GM21723 (cell line): ENCODE measurements at regions not wholly inside any gene's neighbourhood (a gene's known extent, or its start where the extent isn't known, plus 50 kb on each side); places are given as distances from the start of the nearest gene placed in this dataset.

ENCODE experiments used
- ATAC-seq: cut with Tn5 transposase; IDR thresholded peaks from one replicate; pipeline ENCODE4 v1.9.1; 2021; ENCODE audit warnings: mild to moderate bottlenecking, moderate library complexity; ENCODE audit not compliant: unreplicated experiment

GRCh38 chr3:3745693-3746092, 53.5 kb upstream of the LRRN1 start:
- no peak for ATAC-seq

GRCh38 chr3:3744826-3745225, 54.4 kb upstream of the LRRN1 start:
- peak; percentile 55 for ATAC-seq

- no peak for ATAC-seq
Measured at GRCh38 chr3:3743754-3744153, 55.5 kb upstream of the LRRN1 start.

- ATAC-seq = no peak
Measured at GRCh38 chr3:3740061-3740460, 59.2 kb upstream of the LRRN1 start.

GRCh38 chr3:3739330-3740060, 59.7 kb upstream of the LRRN1 start:
- no peak for ATAC-seq

GRCh38 chr3:3737531-3737930, 61.7 kb upstream of the LRRN1 start:
- no peak for ATAC-seq

GRCh38 chr3:3735919-3736318, 63.3 kb upstream of the LRRN1 start:
- no peak for ATAC-seq

- ATAC-seq = no peak
Measured at GRCh38 chr3:3734881-3735280, 64.3 kb upstream of the LRRN1 start.

GRCh38 chr3:3729261-3729660, 70.0 kb upstream of the LRRN1 start:
- ATAC-seq = no peak

- ATAC-seq = no peak
Measured at GRCh38 chr3:3726549-3726948, 72.7 kb upstream of the LRRN1 start.

- peak; percentile 49 for ATAC-seq
Measured at GRCh38 chr3:3714572-3714971, 84.7 kb upstream of the LRRN1 start.

- no peak for ATAC-seq
Measured at GRCh38 chr3:3712971-3713370, 86.3 kb upstream of the LRRN1 start.

- no peak for ATAC-seq
Measured at GRCh38 chr3:3708769-3709115, 90.5 kb upstream of the LRRN1 start.

- no peak for ATAC-seq
Measured at GRCh38 chr3:3707858-3708768, 91.1 kb upstream of the LRRN1 start.

GRCh38 chr3:3705090-3705775, 94.0 kb upstream of the LRRN1 start:
- no peak for ATAC-seq

GRCh38 chr3:3701949-3702348, 97.3 kb upstream of the LRRN1 start:
- no peak for ATAC-seq

- ATAC-seq = no peak
Measured at GRCh38 chr3:3699816-3700633, 99.2 kb upstream of the LRRN1 start.

- ATAC-seq = no peak
Measured at GRCh38 chr3:3699407-3699806, 99.8 kb upstream of the LRRN1 start.

GRCh38 chr3:3696345-3696744, 102.9 kb upstream of the LRRN1 start:
- no peak for ATAC-seq

GRCh38 chr3:3693593-3693992, 105.6 kb upstream of the LRRN1 start:
- ATAC-seq = no peak
